DND-41 (cell line): ENCODE measurements at regions not wholly inside any gene's neighbourhood (a gene's known extent, or its start where the extent isn't known, plus 50 kb on each side); places are given as distances from the start of the nearest gene placed in this dataset.

Source experiments
- ATAC-seq: fragments of 200-7000 bp; cut with Tn5 transposase; 3 replicates; pipeline ENCODE4 v1.9.1; 2021; ENCODE audit warnings: low read depth; ENCODE audit not compliant: insufficient read depth
- DNase-seq: peaks from one replicate; pipeline ENCODE4 v3.0.0-alpha.2; 2020
- H2AFZ ChIP-seq: 2 replicates; pipeline ENCODE4 v1.6.0; 2012; ENCODE audit warnings: low read depth, low read length
- H3K27ac ChIP-seq: 2 replicates; pipeline ENCODE4 v1.5.1; 2012; ENCODE audit warnings: low read length, inconsistent platforms
- H3K27me3 ChIP-seq: fragments of 200-600 bp; sonication (generic); 2 replicates; pipeline ENCODE4 v1.6.0; 2012; ENCODE audit warnings: low read length, mild to moderate bottlenecking, inconsistent platforms; ENCODE audit not compliant: insufficient read depth, poor library complexity
- H3K36me3 ChIP-seq: 2 replicates; pipeline ENCODE4 v1.5.1; 2012; ENCODE audit warnings: low read length, inconsistent platforms; ENCODE audit not compliant: insufficient read depth
- H3K4me1 ChIP-seq: 2 replicates; pipeline ENCODE4 v1.5.1; 2012; ENCODE audit warnings: mild to moderate bottlenecking, low read length; ENCODE audit not compliant: insufficient read depth
- H3K4me2 ChIP-seq: 2 replicates; pipeline ENCODE4 v1.6.0; 2012; ENCODE audit warnings: mild to moderate bottlenecking, moderate library complexity, low read length, inconsistent platforms; ENCODE audit not compliant: insufficient read depth
- H3K4me3 ChIP-seq, 2 experiments: fragments of 200-600 bp in 1 of 2; shearing (Covaris generic) in 1 of 2; 2 replicates each; pipeline ENCODE4 v1.5.1; 2012 to 2016; ENCODE audit warnings: inconsistent platforms in 2 of 2, low read length in 2 of 2, mild to moderate bottlenecking in 2 of 2, low read depth in 1 of 2, moderate library complexity in 1 of 2
- H3K79me2 ChIP-seq: 2 replicates; pipeline ENCODE4 v1.6.0; 2012; ENCODE audit warnings: low read length, inconsistent platforms; ENCODE audit not compliant: insufficient read depth
- H3K9ac ChIP-seq: 2 replicates; pipeline ENCODE4 v1.6.0; 2012; ENCODE audit warnings: low read depth, mild to moderate bottlenecking, inconsistent platforms, low read length, moderate library complexity
- H3K9me3 ChIP-seq: 2 replicates; pipeline ENCODE4 v1.5.1; 2012; ENCODE audit warnings: low read length, moderate library complexity, mild to moderate bottlenecking, inconsistent platforms; ENCODE audit not compliant: insufficient read depth, severe bottlenecking
- H4K20me1 ChIP-seq: 2 replicates; pipeline ENCODE4 v1.6.0; 2012; ENCODE audit warnings: low read length; ENCODE audit not compliant: insufficient read depth
- CTCF ChIP-seq: IDR thresholded peaks from 2 replicates; pipeline ENCODE4 v1.5.1; 2012; ENCODE audit warnings: borderline replicate concordance, low read length, moderate library complexity, mild to moderate bottlenecking; ENCODE audit not compliant: poor library complexity, severe bottlenecking; ENCODE audit errors: extremely low read depth
- EZH2 ChIP-seq: IDR thresholded peaks from 3 replicates; pipeline ENCODE4 v1.6.1; 2012; ENCODE audit warnings: borderline replicate concordance, low read depth, mild to moderate bottlenecking, moderate library complexity, low read length, inconsistent platforms; ENCODE audit not compliant: severe bottlenecking

- H3K4me1 ChIP-seq, result peaks cover 36% of the 10 kb centered on the region
- no peaks in the 10 kb centered on the region for H4K20me1 ChIP-seq
- H3K79me2 ChIP-seq, result no peaks in the 10 kb centered on the region
- no peak overlapping the region for H3K4me2 ChIP-seq
- no peak for ATAC-seq
- H3K27ac ChIP-seq, result no peak overlapping the region
- H3K9me3 ChIP-seq, result no peaks in the 10 kb centered on the region
- H3K4me3 ChIP-seq, result no peak overlapping the region
- peaks cover 3% of the 10 kb centered on the region for H3K27me3 ChIP-seq
- no peak overlapping the region for H3K9ac ChIP-seq
- no peak for TF ChIP-seq CTCF
- TF ChIP-seq EZH2, result no peak
- no peak for DNase-seq
- no peak overlapping the region for H2AFZ ChIP-seq
- no peaks in the 10 kb centered on the region for H3K36me3 ChIP-seq
Observed at GRCh38 chr3:144343343-144343742, 371.7 kb downstream of the DIPK2A start.

- Histone ChIP-seq H3K36me3 (no peaks in the 10 kb centered on the region), H4K20me1 (no peaks in the 10 kb centered on the region), H3K9ac (no peak overlapping the region), H2AFZ (no peak overlapping the region), H3K4me1 (peaks cover 36% of the 10 kb centered on the region), H3K4me3 (no peak overlapping the region), H3K79me2 (no peaks in the 10 kb centered on the region), H3K27ac (no peak overlapping the region), H3K27me3 (peaks cover 3% of the 10 kb centered on the region), H3K9me3 (no peaks in the 10 kb centered on the region), H3K4me2 (no peak overlapping the region)
- ATAC-seq (no peak), DNase-seq (no peak)
- TF ChIP-seq CTCF (no peak), EZH2 (no peak)
Observed at GRCh38 chr3:144343777-144344176, 372.2 kb downstream of the DIPK2A start.

GRCh38 chr3:144344925-144345548 is 373.4 kb downstream of the DIPK2A start:
- no peak overlapping the region for H3K9ac ChIP-seq
- DNase-seq (peak; percentile 50), ATAC-seq (peak; percentile 89)
- H3K27ac ChIP-seq, result no peak overlapping the region
- H3K9me3 ChIP-seq, result no peaks in the 10 kb centered on the region
- H3K4me2 ChIP-seq, result peak overlapping the region; percentile 4; the same call in 1 of the 2 replicates
- no peaks in the 10 kb centered on the region for H3K79me2 ChIP-seq
- H2AFZ ChIP-seq, result no peak overlapping the region
- no peaks in the 10 kb centered on the region for H4K20me1 ChIP-seq
- H3K27me3 ChIP-seq, result peaks cover 3% of the 10 kb centered on the region
- H3K4me1 ChIP-seq, result peaks cover 36% of the 10 kb centered on the region
- TF ChIP-seq CTCF (no peak), EZH2 (no peak)
- no peaks in the 10 kb centered on the region for H3K36me3 ChIP-seq
- H3K4me3 ChIP-seq, result no peak overlapping the region

- no peak overlapping the region for H2AFZ ChIP-seq
- H4K20me1 ChIP-seq, result no peaks in the 10 kb centered on the region
- DNase-seq (no peak), ATAC-seq (no peak)
- no peaks in the 10 kb centered on the region for H3K9me3 ChIP-seq
- no peak for TF ChIP-seq EZH2
- no peak for TF ChIP-seq CTCF
- no peak overlapping the region for H3K4me2 ChIP-seq
- H3K4me3 ChIP-seq, result no peak overlapping the region
- no peaks in the 10 kb centered on the region for H3K36me3 ChIP-seq
- no peaks in the 10 kb centered on the region for H3K27me3 ChIP-seq
- no peaks in the 10 kb centered on the region for H3K79me2 ChIP-seq
- H3K4me1 ChIP-seq, result peaks cover 9% of the 10 kb centered on the region
- H3K9ac ChIP-seq, result no peak overlapping the region
- no peak overlapping the region for H3K27ac ChIP-seq
Observed at GRCh38 chr3:144350125-144350524, 378.5 kb downstream of the DIPK2A start.
